ENCODE measurements at regions not wholly inside any gene's neighbourhood (a gene's known extent, or its start where the extent isn't known, plus 50 kb on each side); places are given as distances from the start of the nearest gene placed in this dataset.

DNA sequence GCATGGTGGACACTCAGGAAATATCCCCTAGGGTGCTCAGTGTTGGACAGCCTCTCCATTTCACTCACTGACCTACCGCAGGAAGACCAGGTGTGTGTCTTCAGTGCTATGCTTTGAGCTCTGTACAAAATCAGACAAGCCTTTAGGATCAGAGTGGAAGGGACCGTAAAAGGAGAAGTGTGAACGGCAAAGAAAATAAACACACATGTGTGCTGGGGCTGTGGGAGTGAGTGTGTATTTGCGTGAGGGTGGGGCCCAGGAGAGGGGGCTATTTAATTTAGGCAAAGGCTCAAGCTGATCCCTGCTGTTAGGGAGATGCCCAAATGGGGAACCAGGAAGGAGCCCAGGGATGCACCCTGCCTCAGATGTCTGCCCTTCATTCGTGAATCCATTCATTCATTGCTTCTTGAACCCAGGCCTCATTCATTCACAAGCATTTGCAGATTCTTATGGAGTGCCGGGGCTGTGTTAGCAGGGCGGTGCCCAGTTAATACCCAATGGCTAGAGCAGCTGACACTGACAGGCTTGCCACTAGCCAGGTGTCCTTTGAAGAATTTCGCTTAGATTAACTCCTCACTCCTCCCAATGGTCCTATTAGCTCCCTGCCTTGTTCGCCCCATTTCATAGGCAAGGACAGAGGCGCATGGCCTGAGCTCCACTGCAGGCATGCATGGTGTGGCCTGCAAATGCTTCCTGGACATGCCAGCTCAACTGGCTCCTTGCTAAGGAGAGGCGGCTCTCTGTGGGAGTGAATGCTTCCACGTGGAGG, 296.7 kb upstream of the FOXF1 start:
- CTCF ChIA-PET: no interaction called here
- DNase-seq (ENCODE audit: low read depth, low spot score) (no peak), ATAC-seq (no peak)
- H3K4me1 ChIP-seq (ENCODE audit: control insufficient read depth, insufficient read depth, low read length): no peaks in the 10 kb centered on the region
- H3K36me3 ChIP-seq (ENCODE audit: control insufficient read depth, insufficient read depth, low read length): no peaks in the 10 kb centered on the region
- intact Hi-C loops (cut with micrococcal nuclease; ENCODE audit: unreplicated experiment) (no loop called here), in situ Hi-C loops (cut with HindIII; ENCODE audit: low pct_unique_long_range_greater_than_20kb, low sequenced_read_pairs) (no loop called here)
- H3K27ac ChIP-seq (ENCODE audit: low read length): no peak overlapping the region
- H3K9me3 ChIP-seq (ENCODE audit: control insufficient read depth, insufficient read depth, low read depth, low read length): no peaks in the 10 kb centered on the region
- no peak overlapping the region for H3K4me3 ChIP-seq (ENCODE audit: low read depth in 2 of 2, low read length in 2 of 2)
- BruUV-seq (replicated peaks): no TSS peak
- no peak for TF ChIP-seq POLR2AphosphoS5 (IDR thresholded peaks at IDR 0.05; ENCODE audit: low read depth, low read length)
- no peaks in the 10 kb centered on the region; the same call in 1 of the 2 replicates for H3K27me3 ChIP-seq (ENCODE audit: control insufficient read depth, insufficient read depth, low read length)
- POLR2A ChIA-PET: no interaction called here

DNA sequence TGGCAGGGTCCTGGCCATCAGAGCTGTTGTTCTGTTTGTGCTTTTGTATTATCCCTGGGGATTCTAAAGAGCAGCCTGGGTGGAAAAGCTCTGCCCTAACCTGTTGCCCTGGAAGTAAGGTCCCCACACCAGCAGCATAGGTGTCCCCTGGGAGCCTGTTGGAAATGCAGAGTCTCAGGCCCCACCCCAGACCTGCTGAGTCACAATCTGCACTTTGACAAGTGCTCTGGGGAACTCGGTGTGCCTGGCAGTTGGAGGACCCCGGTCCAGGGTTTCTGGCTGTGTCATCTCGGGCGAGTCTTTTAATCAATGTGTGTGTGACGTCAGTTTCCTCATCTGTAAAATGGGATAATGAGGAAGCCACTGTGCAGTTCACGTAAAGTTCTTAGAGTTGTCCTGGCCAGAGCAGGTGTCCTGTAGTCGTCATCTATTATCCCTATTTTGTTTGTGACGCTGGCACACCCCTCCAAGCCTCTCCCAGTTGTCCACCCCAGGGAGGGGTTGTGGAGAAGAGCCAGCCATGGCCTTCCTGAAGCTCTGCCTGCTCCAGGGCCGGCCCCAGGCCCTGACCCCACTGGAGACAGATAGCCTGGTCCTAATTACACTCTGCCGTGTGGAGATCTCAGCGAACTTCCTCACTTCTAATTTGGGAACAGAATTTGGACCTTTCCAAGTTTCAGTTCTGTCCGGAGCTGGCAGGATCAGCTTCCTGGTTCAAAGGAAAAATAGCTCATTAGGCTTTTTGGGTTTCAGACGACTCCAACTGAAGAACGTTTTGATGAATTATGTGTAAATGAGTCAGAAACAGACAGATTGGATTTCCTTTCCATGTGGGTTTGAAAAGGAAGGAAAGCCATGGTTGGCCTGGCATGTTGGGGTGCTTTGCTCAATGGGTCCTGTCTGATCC, 295.7 kb upstream of the FOXF1 start:
- POLR2A ChIA-PET: no interaction called here
- in situ Hi-C loops (cut with HindIII; ENCODE audit: low pct_unique_long_range_greater_than_20kb, low sequenced_read_pairs): no loop called here
- no peaks in the 10 kb centered on the region for H3K4me1 ChIP-seq (ENCODE audit: control insufficient read depth, insufficient read depth, low read length)
- H3K4me3 ChIP-seq (ENCODE audit: low read depth in 2 of 2, low read length in 2 of 2): no peak overlapping the region
- H3K27me3 ChIP-seq (ENCODE audit: control insufficient read depth, insufficient read depth, low read length): no peaks in the 10 kb centered on the region; the same call in 1 of the 2 replicates
- no peaks in the 10 kb centered on the region for H3K36me3 ChIP-seq (ENCODE audit: control insufficient read depth, insufficient read depth, low read length)
- no peaks in the 10 kb centered on the region for H3K9me3 ChIP-seq (ENCODE audit: control insufficient read depth, insufficient read depth, low read depth, low read length)
- H3K27ac ChIP-seq (ENCODE audit: low read length): no peak overlapping the region
- intact Hi-C loops (cut with micrococcal nuclease; ENCODE audit: unreplicated experiment): no loop called here
- CTCF ChIA-PET: no interaction called here
- DNase-seq (ENCODE audit: low read depth, low spot score) (no peak), ATAC-seq (no peak)
- TF ChIP-seq SIN3A (IDR thresholded peaks at IDR 0.05; ENCODE audit: borderline replicate concordance, insufficient read depth, low read depth, low read length): no peak
- TF ChIP-seq, protein P1, sequence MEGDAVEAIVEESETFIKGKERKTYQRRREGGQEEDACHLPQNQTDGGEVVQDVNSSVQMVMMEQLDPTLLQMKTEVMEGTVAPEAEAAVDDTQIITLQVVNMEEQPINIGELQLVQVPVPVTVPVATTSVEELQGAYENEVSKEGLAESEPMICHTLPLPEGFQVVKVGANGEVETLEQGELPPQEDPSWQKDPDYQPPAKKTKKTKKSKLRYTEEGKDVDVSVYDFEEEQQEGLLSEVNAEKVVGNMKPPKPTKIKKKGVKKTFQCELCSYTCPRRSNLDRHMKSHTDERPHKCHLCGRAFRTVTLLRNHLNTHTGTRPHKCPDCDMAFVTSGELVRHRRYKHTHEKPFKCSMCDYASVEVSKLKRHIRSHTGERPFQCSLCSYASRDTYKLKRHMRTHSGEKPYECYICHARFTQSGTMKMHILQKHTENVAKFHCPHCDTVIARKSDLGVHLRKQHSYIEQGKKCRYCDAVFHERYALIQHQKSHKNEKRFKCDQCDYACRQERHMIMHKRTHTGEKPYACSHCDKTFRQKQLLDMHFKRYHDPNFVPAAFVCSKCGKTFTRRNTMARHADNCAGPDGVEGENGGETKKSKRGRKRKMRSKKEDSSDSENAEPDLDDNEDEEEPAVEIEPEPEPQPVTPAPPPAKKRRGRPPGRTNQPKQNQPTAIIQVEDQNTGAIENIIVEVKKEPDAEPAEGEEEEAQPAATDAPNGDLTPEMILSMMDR (IDR thresholded peaks at IDR 0.05): no peak
- TF ChIP-seq POLR2AphosphoS5 (IDR thresholded peaks at IDR 0.05; ENCODE audit: low read depth, low read length): no peak
- no peak for TF ChIP-seq TCF7L2 (IDR thresholded peaks at IDR 0.05; ENCODE audit: low read depth, low read length)
- TF ChIP-seq, protein P2, sequence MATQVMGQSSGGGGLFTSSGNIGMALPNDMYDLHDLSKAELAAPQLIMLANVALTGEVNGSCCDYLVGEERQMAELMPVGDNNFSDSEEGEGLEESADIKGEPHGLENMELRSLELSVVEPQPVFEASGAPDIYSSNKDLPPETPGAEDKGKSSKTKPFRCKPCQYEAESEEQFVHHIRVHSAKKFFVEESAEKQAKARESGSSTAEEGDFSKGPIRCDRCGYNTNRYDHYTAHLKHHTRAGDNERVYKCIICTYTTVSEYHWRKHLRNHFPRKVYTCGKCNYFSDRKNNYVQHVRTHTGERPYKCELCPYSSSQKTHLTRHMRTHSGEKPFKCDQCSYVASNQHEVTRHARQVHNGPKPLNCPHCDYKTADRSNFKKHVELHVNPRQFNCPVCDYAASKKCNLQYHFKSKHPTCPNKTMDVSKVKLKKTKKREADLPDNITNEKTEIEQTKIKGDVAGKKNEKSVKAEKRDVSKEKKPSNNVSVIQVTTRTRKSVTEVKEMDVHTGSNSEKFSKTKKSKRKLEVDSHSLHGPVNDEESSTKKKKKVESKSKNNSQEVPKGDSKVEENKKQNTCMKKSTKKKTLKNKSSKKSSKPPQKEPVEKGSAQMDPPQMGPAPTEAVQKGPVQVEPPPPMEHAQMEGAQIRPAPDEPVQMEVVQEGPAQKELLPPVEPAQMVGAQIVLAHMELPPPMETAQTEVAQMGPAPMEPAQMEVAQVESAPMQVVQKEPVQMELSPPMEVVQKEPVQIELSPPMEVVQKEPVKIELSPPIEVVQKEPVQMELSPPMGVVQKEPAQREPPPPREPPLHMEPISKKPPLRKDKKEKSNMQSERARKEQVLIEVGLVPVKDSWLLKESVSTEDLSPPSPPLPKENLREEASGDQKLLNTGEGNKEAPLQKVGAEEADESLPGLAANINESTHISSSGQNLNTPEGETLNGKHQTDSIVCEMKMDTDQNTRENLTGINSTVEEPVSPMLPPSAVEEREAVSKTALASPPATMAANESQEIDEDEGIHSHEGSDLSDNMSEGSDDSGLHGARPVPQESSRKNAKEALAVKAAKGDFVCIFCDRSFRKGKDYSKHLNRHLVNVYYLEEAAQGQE (IDR thresholded peaks at IDR 0.05; ENCODE audit: insufficient read depth in 1 of 2, low read depth in 2 of 2, low read length in 1 of 2): no peak
- BruUV-seq (replicated peaks): no TSS peak

All from Panc1 (cell line).